ENCODE measurements at regions not wholly inside any gene's neighbourhood (a gene's known extent, or its start where the extent isn't known, plus 50 kb on each side); places are given as distances from the start of the nearest gene placed in this dataset.

GRCh38 chr20:4444404-4444803 lies 195.3 kb upstream of the ADRA1D start:
- TF ChIP-seq CTCF (IDR thresholded peaks at IDR 0.05; ENCODE audit: borderline replicate concordance, extremely low read depth, low read length, poor library complexity, severe bottlenecking) (no peak), EZH2 (IDR thresholded peaks at IDR 0.05; ENCODE audit: borderline replicate concordance, low read depth, low read length, severe bottlenecking) (no peak)

Measured in DND-41 (cell line).